Astrocyte (in vitro differentiated cells and primary cell): ENCODE measurements at regions not wholly inside any gene's neighbourhood (a gene's known extent, or its start where the extent isn't known, plus 50 kb on each side); places are given as distances from the start of the nearest gene placed in this dataset.

Source experiments
- DNase-seq: peaks from one replicate; pipeline ENCODE4 v3.0.0-alpha.2; 2010; ENCODE audit warnings: low read depth
- FAIRE-seq: peaks from 2 replicates; lab custom pipeline; 2011; peaks lifted over from hg19 to GRCh38; lab: Jason Lieb, UNC
- H2AFZ ChIP-seq: 2 replicates; pipeline ENCODE4 v1.6.0; 2012; ENCODE audit warnings: low read depth, low read length, inconsistent platforms
- H3K27ac ChIP-seq: 2 replicates; pipeline ENCODE4 v1.5.1; 2011; ENCODE audit warnings: low read depth, low read length, inconsistent platforms
- H3K27me3 ChIP-seq: 2 replicates; pipeline ENCODE4 v1.6.0; 2011; ENCODE audit warnings: low read length, inconsistent platforms; ENCODE audit not compliant: insufficient read depth
- H3K36me3 ChIP-seq: 2 replicates; pipeline ENCODE4 v1.5.1; 2011; ENCODE audit warnings: low read length, inconsistent platforms; ENCODE audit not compliant: insufficient read depth
- H3K4me1 ChIP-seq: 2 replicates; pipeline ENCODE4 v1.5.1; 2011; ENCODE audit warnings: low read length, inconsistent platforms; ENCODE audit not compliant: insufficient read depth
- H3K4me2 ChIP-seq: 2 replicates; pipeline ENCODE4 v1.6.0; 2012; ENCODE audit warnings: low read length, inconsistent platforms
- H3K4me3 ChIP-seq: 2 replicates; pipeline ENCODE4 v1.5.1; 2011; ENCODE audit warnings: low read depth, mild to moderate bottlenecking, low read length, inconsistent platforms; ENCODE audit not compliant: insufficient read depth
- H3K79me2 ChIP-seq: 2 replicates; pipeline ENCODE4 v1.6.0; 2012; ENCODE audit warnings: mild to moderate bottlenecking, low read length, inconsistent platforms; ENCODE audit not compliant: insufficient read depth
- H3K9ac ChIP-seq: 2 replicates; pipeline ENCODE4 v1.6.0; 2012; ENCODE audit warnings: mild to moderate bottlenecking, low read length, inconsistent platforms
- H3K9me3 ChIP-seq: 2 replicates; pipeline ENCODE4 v1.5.1; 2012; ENCODE audit warnings: low read depth, mild to moderate bottlenecking, low read length, inconsistent platforms; ENCODE audit not compliant: insufficient read depth
- H4K20me1 ChIP-seq: 2 replicates; pipeline ENCODE4 v1.6.0; 2012; ENCODE audit warnings: low read length, inconsistent platforms; ENCODE audit not compliant: insufficient read depth
- H3K27ac Mint-ChIP-seq: one replicate; pipeline ENCODE4 v1.8.0; 2021; ENCODE audit warnings: mild to moderate bottlenecking, mixed read lengths; ENCODE audit not compliant: unreplicated experiment
- H3K27me3 Mint-ChIP-seq: one replicate; pipeline ENCODE4 v1.8.0; 2021; ENCODE audit warnings: low read depth, mixed read lengths; ENCODE audit not compliant: unreplicated experiment
- H3K36me3 Mint-ChIP-seq: one replicate; pipeline ENCODE4 v1.8.0; 2021; ENCODE audit warnings: low read depth, mixed read lengths; ENCODE audit not compliant: unreplicated experiment
- H3K4me1 Mint-ChIP-seq: one replicate; pipeline ENCODE4 v1.8.0; 2021; ENCODE audit warnings: low read depth, mixed read lengths; ENCODE audit not compliant: unreplicated experiment
- H3K4me3 Mint-ChIP-seq: one replicate; pipeline ENCODE4 v1.8.0; 2021; ENCODE audit warnings: mild to moderate bottlenecking, moderate library complexity, mixed read lengths; ENCODE audit not compliant: unreplicated experiment
- H3K9me3 Mint-ChIP-seq: one replicate; pipeline ENCODE4 v1.8.0; 2021; ENCODE audit warnings: mild to moderate bottlenecking, mixed read lengths; ENCODE audit not compliant: unreplicated experiment
- CTCF ChIP-seq: IDR thresholded peaks from 2 replicates; pipeline ENCODE4 v1.5.1; 2011; ENCODE audit warnings: low read depth, mild to moderate bottlenecking, inconsistent platforms, low read length, moderate library complexity; ENCODE audit not compliant: insufficient read depth
- EZH2 ChIP-seq: IDR thresholded peaks from 2 replicates; pipeline ENCODE4 v1.6.1; 2012; ENCODE audit warnings: mild to moderate bottlenecking, low read length, inconsistent platforms; ENCODE audit not compliant: insufficient read depth

GRCh38 chrX:130974323-130974722, 71.3 kb upstream of the ENOX2 start:
- peak overlapping the region; percentile 41 for H3K27ac Mint-ChIP-seq
- Histone ChIP-seq H3K79me2 (no peaks in the 10 kb centered on the region), H3K27ac (peak overlapping the region; percentile 11), H3K4me3 (no peak overlapping the region), H3K9me3 (no peaks in the 10 kb centered on the region), H3K36me3 (no peaks in the 10 kb centered on the region), H3K9ac (no peak overlapping the region), H3K27me3 (no peaks in the 10 kb centered on the region), H2AFZ (no peak overlapping the region), H3K4me1 (no peaks in the 10 kb centered on the region), H3K4me2 (peak overlapping the region; percentile 35), H4K20me1 (no peaks in the 10 kb centered on the region)
- H3K36me3 Mint-ChIP-seq = no peaks in the 10 kb centered on the region
- no peaks in the 10 kb centered on the region for H3K27me3 Mint-ChIP-seq
- FAIRE-seq = peak; percentile 49
- DNase-seq = peak; percentile 51
- H3K4me1 Mint-ChIP-seq = peaks cover 12% of the 10 kb centered on the region
- H3K4me3 Mint-ChIP-seq = no peak overlapping the region
- H3K9me3 Mint-ChIP-seq = no peaks in the 10 kb centered on the region
- TF ChIP-seq CTCF (no peak), EZH2 (no peak)

- Mint-ChIP-seq H3K27me3 (peaks cover 2% of the 10 kb centered on the region), H3K4me1 (peaks cover 12% of the 10 kb centered on the region), H3K9me3 (no peaks in the 10 kb centered on the region), H3K27ac (no peak overlapping the region), H3K4me3 (no peak overlapping the region), H3K36me3 (no peaks in the 10 kb centered on the region)
- FAIRE-seq (peak; percentile 100), DNase-seq (peak; percentile 21)
- Histone ChIP-seq H2AFZ (no peak overlapping the region), H3K4me3 (no peak overlapping the region), H3K79me2 (no peaks in the 10 kb centered on the region), H3K9me3 (no peaks in the 10 kb centered on the region), H3K36me3 (no peaks in the 10 kb centered on the region), H3K27ac (no peak overlapping the region), H4K20me1 (no peaks in the 10 kb centered on the region), H3K4me1 (no peaks in the 10 kb centered on the region), H3K9ac (no peak overlapping the region), H3K4me2 (peak overlapping the region; percentile 48), H3K27me3 (no peaks in the 10 kb centered on the region)
- TF ChIP-seq EZH2 (no peak), CTCF (peak; percentile 64)
Observed at GRCh38 chrX:130975947-130976346, 72.9 kb upstream of the ENOX2 start.

- H3K27ac ChIP-seq = no peak overlapping the region
- FAIRE-seq = no peak
- Mint-ChIP-seq H3K27me3 (peaks cover 8% of the 10 kb centered on the region), H3K4me1 (no peaks in the 10 kb centered on the region), H3K36me3 (no peaks in the 10 kb centered on the region), H3K4me3 (no peak overlapping the region), H3K9me3 (no peaks in the 10 kb centered on the region), H3K27ac (no peak overlapping the region)
- H4K20me1 ChIP-seq = no peaks in the 10 kb centered on the region
- H3K36me3 ChIP-seq = no peaks in the 10 kb centered on the region
- no peak overlapping the region for H2AFZ ChIP-seq
- H3K4me2 ChIP-seq = no peak overlapping the region
- no peaks in the 10 kb centered on the region for H3K9me3 ChIP-seq
- no peaks in the 10 kb centered on the region for H3K79me2 ChIP-seq
- H3K4me1 ChIP-seq = no peaks in the 10 kb centered on the region
- H3K27me3 ChIP-seq = no peaks in the 10 kb centered on the region
- no peak overlapping the region for H3K4me3 ChIP-seq
- no peak overlapping the region for H3K9ac ChIP-seq
- no peak for DNase-seq
- TF ChIP-seq CTCF (no peak), EZH2 (no peak)
Observed at GRCh38 chrX:130981836-130982235, 76.3 kb upstream of the ARHGAP36 start.
